Peyer's patch (tissue), 4 donors: ENCODE measurements at regions not wholly inside any gene's neighbourhood (a gene's known extent, or its start where the extent isn't known, plus 50 kb on each side); places are given as distances from the start of the nearest gene placed in this dataset.

Experiments
- DNase-seq, 3 donors: peaks; one replicate each; pipeline ENCODE4 v3.0.0-alpha.2; 2017 to 2019
- H3K27ac ChIP-seq, 4 donors: fragments of 200-600 bp; sonication (generic); one replicate each; pipeline ENCODE4 v1.5.1; 2016 to 2019
- H3K27me3 ChIP-seq, 2 donors: fragments of 200-600 bp; sonication (generic); one replicate each; pipeline ENCODE4 v1.5.1; 2019
- H3K36me3 ChIP-seq, 3 donors: fragments of 200-600 bp; sonication (generic); one replicate each; pipeline ENCODE4 v1.5.1; 2016 to 2019
- H3K4me1 ChIP-seq, 4 donors: fragments of 200-600 bp; sonication (generic); one replicate each; pipeline ENCODE4 v1.5.1; 2016 to 2019
- H3K4me3 ChIP-seq, 4 donors: fragments of 200-600 bp; sonication (generic); 1 replicate in 3 of 4; 2 replicates in 1 of 4; pipeline ENCODE4 v1.5.1; 2016 to 2019; ENCODE audit warnings: mild to moderate bottlenecking in 1 of 4
- H3K9me3 ChIP-seq, 4 donors: fragments of 200-600 bp; sonication (generic); one replicate each; pipeline ENCODE4 v1.5.1; 2016 to 2019; ENCODE audit warnings: mild to moderate bottlenecking in 1 of 4
- POLR2A ChIP-seq, 2 donors: fragments of 450-650 bp; IDR thresholded peaks; one replicate each; pipeline ENCODE4 v1.5.1; 2017; ENCODE audit warnings: antibody characterized with exemption in 2 of 2, mild to moderate bottlenecking in 2 of 2, moderate library complexity in 2 of 2
- TF ChIP-seq, protein P1 (sequence below), 6 experiments: fragments of 450-650 bp in 4 of 6; fragments of 200-600 bp in 2 of 6; sonication (generic) in 1 of 6; IDR thresholded peaks; one replicate each; pipeline ENCODE4 v1.5.1; 2017 to 2019; ENCODE audit warnings: antibody characterized with exemption in 6 of 6, mild to moderate bottlenecking in 3 of 6, moderate library complexity in 1 of 6

DNA sequence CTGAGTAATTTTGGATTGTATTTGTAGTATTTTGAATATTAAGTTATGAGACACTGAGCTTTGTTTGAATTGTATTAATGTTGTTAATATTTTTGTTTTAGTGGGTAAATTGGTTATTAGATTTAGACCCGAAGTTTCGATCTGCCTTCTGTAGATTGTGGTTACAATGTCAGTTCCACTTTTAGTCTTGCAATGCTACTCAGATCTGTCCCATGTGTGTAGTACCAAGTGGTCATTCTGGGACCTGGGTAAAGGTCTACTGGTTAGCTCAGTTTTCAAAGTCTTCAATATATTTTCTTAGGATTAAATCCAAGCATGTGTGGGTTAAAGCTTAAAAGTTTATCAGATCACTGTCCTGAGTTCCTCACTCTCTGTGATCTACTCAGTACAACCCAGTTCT is 346.5 kb upstream of the PROX1 start:
- no peak overlapping the region for H3K4me3 ChIP-seq
- no peak for TF ChIP-seq POLR2A (IDR thresholded peaks at IDR 0.05)
- TF ChIP-seq, protein P1, sequence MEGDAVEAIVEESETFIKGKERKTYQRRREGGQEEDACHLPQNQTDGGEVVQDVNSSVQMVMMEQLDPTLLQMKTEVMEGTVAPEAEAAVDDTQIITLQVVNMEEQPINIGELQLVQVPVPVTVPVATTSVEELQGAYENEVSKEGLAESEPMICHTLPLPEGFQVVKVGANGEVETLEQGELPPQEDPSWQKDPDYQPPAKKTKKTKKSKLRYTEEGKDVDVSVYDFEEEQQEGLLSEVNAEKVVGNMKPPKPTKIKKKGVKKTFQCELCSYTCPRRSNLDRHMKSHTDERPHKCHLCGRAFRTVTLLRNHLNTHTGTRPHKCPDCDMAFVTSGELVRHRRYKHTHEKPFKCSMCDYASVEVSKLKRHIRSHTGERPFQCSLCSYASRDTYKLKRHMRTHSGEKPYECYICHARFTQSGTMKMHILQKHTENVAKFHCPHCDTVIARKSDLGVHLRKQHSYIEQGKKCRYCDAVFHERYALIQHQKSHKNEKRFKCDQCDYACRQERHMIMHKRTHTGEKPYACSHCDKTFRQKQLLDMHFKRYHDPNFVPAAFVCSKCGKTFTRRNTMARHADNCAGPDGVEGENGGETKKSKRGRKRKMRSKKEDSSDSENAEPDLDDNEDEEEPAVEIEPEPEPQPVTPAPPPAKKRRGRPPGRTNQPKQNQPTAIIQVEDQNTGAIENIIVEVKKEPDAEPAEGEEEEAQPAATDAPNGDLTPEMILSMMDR (IDR thresholded peaks at IDR 0.05), result no peak
- no peaks in the 10 kb centered on the region for H3K4me1 ChIP-seq
- no peak overlapping the region for H3K27ac ChIP-seq
- no peak for DNase-seq
- H3K36me3 ChIP-seq, result no peaks in the 10 kb centered on the region
- H3K27me3 ChIP-seq, result no peaks in the 10 kb centered on the region
- H3K9me3 ChIP-seq, result no peaks in the 10 kb centered on the region

DNA sequence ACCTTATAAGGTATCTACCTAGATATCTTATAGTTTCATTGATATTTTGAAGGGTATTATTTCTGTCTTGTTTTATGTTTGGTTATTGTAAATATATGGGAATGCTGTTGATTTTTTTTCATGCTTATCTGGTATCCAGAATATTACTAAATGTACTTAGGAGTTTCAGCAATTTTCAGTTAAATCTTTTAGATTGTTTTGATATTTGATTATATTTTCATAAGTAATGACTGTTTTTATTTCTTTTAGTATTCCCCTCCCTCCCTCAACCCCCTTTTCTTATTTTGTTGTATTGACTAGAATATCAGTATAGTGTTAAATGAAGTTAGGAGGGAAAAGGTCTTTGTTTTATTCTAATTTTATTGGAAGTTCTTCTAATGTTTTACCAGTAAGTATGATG is 344.4 kb upstream of the PROX1 start:
- no peak overlapping the region for H3K27ac ChIP-seq
- DNase-seq, result no peak
- H3K4me1 ChIP-seq, result no peaks in the 10 kb centered on the region
- no peaks in the 10 kb centered on the region for H3K9me3 ChIP-seq
- no peaks in the 10 kb centered on the region for H3K27me3 ChIP-seq
- H3K36me3 ChIP-seq, result no peaks in the 10 kb centered on the region
- TF ChIP-seq, protein P1 (IDR thresholded peaks at IDR 0.05), result no peak
- TF ChIP-seq POLR2A (IDR thresholded peaks at IDR 0.05), result no peak
- H3K4me3 ChIP-seq, result no peak overlapping the region

DNA sequence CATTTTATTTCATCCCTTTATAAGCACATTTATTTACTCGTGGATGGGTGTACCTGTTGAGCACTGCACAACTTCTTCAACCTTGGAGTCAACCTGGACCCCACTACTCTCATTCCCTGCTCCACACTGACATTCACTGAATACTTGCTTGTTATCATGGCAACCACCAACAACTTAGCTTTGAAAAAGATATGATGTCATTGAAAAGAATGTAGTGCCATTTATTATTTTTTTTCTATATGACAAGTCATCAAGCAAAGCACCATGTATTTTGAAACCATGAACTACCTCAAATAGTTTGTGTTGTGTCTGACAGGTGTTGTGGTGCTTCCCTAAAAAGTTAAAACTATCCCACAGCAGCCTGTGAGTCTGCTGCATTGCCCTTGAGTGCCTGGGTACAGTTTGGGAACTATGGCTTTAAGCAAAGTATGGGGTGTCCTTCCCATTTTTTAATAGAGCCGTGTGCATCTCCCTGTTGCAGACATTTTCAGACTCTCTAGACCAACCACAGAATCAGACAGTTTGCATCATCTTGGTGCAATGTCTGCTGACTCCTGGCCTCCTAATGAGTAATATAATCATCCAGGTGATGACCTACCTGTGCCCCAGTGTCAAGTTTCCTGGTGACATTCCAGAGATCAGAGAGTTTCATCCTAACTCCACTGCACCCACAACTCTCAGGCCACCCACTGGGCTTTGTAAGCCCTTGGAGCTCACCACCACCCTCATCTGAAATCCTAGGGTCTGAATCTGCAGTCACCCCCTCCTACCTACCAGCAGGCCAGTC is 339.7 kb upstream of the PROX1 start:
- Histone ChIP-seq H3K36me3 (no peaks in the 10 kb centered on the region), H3K27me3 (no peaks in the 10 kb centered on the region), H3K4me1 (no peaks in the 10 kb centered on the region), H3K9me3 (no peaks in the 10 kb centered on the region), H3K27ac (no peak overlapping the region), H3K4me3 (no peak overlapping the region)
- DNase-seq, result no peak
- TF ChIP-seq, protein P1 (IDR thresholded peaks at IDR 0.05), result no peak
- TF ChIP-seq POLR2A (IDR thresholded peaks at IDR 0.05), result no peak

DNA sequence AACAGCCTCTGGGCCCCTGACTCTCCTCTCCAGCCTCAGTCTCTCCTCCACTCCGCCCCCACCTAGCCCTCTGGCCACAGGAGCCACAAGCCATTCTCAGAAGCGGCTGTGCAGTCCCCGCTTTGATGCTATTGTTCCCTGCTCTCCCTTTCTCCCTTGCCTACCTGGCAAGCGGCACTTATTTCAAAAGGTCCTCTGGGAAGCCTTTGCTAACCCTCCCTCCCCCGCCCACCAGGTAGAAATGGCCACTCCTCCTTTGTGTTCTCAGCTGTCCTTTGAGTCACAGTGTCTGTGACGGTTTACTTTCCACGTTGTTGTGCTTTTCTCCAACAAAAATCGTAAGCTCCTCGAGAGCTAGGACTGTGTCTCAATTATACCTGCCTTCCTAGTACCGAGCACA is 338.4 kb upstream of the PROX1 start:
- no peaks in the 10 kb centered on the region for H3K9me3 ChIP-seq
- no peak overlapping the region for H3K4me3 ChIP-seq
- H3K27me3 ChIP-seq, result no peaks in the 10 kb centered on the region
- no peak for DNase-seq
- H3K27ac ChIP-seq, result no peak overlapping the region
- TF ChIP-seq, protein P1 (IDR thresholded peaks at IDR 0.05), result no peak
- TF ChIP-seq POLR2A (IDR thresholded peaks at IDR 0.05), result no peak
- no peaks in the 10 kb centered on the region for H3K36me3 ChIP-seq
- no peaks in the 10 kb centered on the region for H3K4me1 ChIP-seq

DNA sequence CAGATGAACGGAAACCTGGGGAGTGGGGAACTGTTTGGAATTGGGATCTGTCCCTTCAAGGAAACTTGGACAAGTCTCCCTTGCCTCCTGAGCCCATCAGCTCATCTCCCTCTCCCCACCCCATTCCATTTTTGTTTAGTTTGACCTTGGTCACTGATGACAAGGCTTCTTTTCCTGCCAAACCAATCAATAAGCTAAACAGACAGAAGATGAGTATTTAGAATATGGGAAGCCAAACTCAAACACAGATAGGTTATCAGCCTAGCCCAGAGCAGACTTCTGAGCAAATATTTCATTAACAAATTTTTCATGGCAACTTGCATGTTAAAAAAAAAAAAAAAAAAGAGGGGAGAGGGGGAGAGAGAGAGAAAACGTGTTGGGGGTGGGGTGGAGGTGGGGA is 337.2 kb upstream of the PROX1 start:
- no peak for DNase-seq
- TF ChIP-seq, protein P1 (IDR thresholded peaks at IDR 0.05), result no peak
- no peak for TF ChIP-seq POLR2A (IDR thresholded peaks at IDR 0.05)
- Histone ChIP-seq H3K36me3 (no peaks in the 10 kb centered on the region), H3K27me3 (no peaks in the 10 kb centered on the region), H3K4me3 (no peak overlapping the region), H3K4me1 (no peaks in the 10 kb centered on the region), H3K27ac (no peak overlapping the region), H3K9me3 (no peaks in the 10 kb centered on the region)
